T-helper 1 cell treated with Interleukin-12 subunit alpha and Interleukin-12 subunit beta and Interleukin-4 antibody, amounts not matched to agents 30 ng/mL and 1 ng/mL, for 36 hours (primary cell): ENCODE measurements at regions not wholly inside any gene's neighbourhood (a gene's known extent, or its start where the extent isn't known, plus 50 kb on each side); places are given as distances from the start of the nearest gene placed in this dataset.
"Not testable (repeated sequence)": the region's sequence is repeated elsewhere in the genome, so short reads cannot be mapped to it uniquely, and the experiment has no call there.

Experiments
- intact Hi-C: fragments of 100-400 bp; cut with micrococcal nuclease; formaldehyde crosslinking; loops from one replicate; pipeline ENCODE4 v1.15.1; 2024

- intact Hi-C loops = no loop called here
Measured at GRCh38 chr4:100651499-100652175, 133.8 kb upstream of the EMCN start.

- intact Hi-C loops = no loop called here
Measured at GRCh38 chr4:100649417-100649816, 131.6 kb upstream of the EMCN start.

DNA sequence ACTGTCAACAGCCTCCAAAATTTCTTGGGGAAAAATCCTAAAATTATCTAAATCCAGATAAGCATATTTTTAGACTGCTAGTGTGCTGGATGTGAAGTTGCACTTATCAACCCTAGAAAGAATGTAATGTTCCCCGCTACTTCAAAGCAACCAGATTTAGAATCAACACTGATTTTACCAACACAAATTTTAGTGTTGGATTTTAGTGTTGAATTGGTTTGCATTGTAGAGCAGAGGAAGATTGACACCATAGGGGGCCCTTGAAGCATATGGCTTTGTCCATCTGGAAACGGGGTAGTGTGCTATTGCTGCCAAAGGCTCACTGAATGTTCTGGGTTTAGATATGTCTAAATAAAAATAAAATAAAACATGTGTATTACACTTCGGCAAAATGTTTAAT is 126.3 kb upstream of the EMCN start:
- intact Hi-C loops = no loop called here

GRCh38 chr4:100641336-100641735 is 123.5 kb upstream of the EMCN start:
- intact Hi-C loops = no loop called here

DNA sequence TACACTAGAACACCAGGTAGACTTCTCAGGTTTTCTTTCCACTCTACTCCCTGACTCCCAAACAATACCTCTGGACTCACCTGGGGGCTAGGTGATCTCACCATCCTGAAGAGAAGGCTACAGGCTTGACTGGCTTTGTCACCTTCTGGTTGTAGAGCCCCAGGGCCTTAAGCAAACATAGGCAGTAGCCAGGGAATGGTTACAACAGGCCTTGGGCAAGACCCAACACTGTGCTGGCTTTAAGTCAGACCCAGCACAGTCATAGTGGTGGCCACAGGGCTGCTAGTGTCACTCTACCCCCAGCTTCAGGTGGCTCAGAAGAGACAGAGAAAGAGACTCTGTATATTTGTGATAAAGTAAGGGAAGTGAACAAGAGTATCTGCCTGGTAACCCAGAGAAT is 118.1 kb upstream of the EMCN start:
- intact Hi-C loops = no loop called here

DNA sequence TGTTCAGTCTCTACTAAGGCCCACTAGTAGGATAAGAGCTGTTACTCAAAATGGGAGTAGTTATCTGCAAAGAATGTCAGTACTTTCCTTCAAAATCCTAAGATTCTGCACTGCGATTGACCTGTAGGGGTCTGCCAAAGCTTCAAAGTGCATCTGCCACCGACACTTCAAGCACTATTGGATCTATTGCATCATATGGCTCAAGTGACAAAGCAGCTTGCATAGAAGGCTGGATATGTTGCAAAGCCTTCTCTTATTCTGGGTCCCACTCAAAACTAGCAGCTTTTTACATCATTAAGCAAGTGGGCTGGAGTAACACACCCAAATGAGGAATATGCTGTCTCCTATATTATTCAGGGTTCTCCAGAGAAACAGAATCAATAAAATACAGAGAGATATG is 115.4 kb upstream of the EMCN start:
- intact Hi-C loops = no loop called here

GRCh38 chr4:100632163-100632562 is 114.3 kb upstream of the EMCN start:
- intact Hi-C loops = no loop called here

DNA sequence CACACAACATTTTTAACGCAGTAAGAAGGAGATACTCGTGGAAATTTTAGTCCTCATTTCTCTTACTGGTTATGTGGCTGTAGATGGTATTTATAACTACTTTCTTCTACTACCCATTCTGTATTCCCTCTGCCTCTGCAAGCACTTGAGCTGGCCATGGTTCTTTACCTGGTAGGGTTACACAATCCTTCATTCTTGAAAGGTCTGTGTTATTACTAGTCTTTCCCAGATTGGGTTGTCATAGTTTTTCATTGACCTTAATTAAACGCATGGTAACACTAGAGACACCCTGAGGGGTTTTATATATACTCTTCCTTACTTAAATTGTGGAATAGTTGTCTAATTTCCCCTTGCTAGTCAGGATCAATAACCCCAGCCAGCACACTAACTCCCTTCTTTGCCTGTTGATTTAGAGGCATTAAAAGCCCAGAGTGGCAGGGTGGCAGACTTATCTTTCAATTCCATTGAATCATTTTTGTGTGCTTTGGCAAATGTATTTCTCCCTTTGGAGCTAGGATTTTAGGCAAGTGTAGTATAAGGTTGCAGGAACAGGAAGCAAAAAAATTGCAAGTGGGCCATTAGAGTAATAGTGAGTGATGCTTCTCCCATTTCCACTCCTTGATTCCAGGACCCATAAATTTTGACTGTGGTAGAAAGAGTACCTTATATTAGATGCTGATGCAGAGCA is 113.6 kb upstream of the EMCN start:
- intact Hi-C loops = no loop called here

- intact Hi-C loops = no loop called here
Measured at GRCh38 chr4:100630341-100630740, 112.5 kb upstream of the EMCN start.

DNA sequence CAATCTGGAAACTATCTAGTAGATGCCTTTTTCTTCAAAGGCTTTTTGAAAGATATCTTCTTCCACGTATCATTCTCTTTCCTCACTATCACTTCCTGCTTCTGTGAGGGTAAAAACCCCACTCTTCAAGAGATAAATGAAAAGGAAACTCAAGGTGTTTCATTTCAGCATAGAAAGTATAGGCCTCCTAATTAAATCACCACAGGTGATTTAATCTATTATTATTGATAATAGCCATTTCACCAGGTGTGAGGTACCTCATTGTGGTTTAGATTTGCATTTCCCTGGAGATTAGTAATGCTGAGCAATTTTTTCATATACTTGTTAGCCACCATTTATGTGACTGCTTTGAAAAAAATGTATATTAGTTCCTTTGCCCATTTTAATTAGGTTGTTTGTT is 92.0 kb upstream of the EMCN start:
- intact Hi-C loops = no loop called here

- intact Hi-C loops = not testable (repeated sequence)
Measured at GRCh38 chr4:100608651-100609050, 90.8 kb upstream of the EMCN start.

DNA sequence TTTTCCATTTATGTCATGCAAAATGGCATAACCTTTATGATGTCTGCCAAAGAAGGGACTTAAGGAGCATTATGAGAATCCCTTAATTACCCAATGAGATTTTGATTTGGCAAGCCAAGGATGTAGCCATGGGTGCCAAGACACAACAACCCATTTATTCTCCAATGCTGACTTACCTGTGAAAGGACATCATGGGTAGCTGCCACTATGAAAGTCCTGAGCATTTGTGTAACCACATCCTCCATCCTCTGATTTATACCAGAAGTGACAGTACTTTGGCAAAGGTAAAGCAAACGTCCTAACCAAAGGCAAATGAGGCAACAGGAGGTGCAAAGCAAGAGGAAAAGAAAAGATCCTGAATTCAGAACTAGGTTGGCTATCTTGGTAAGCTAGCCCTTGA is 87.3 kb upstream of the EMCN start:
- intact Hi-C loops = no loop called here

GRCh38 chr4:100593935-100594334 is 76.1 kb upstream of the EMCN start:
- intact Hi-C loops = no loop called here

DNA sequence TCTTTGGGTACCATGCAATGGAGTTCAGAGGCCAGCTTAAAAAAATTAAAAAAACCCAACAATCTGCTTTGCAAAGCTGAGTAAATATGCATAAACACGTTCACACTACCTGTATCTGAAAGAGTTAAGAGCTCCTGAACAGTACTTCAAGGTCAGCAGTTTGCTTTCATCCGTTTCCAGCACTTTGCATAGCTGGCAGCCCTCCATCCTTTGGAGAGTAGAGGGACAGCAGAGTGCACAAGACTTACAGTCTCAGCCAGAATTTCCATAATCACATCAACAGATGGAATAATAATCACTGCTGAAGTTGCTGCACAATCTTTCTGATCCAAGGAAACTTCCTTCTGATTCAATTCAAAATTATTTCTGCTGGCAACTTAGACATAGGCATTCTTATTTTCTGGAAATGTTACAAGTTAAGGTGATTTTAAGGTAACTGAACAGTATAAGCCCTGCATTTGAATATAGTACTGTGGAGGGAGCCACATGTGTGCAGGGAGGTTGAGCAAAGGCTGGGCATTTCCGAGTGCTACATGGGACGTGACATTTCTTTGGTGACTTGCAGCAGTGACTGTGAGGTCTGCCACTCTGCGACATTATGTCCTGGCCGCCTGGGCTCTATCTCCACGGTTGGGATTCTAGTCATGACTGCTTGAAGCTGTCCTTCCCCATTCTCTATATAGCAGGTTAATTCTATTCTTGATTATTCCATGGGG is 73.5 kb upstream of the EMCN start:
- intact Hi-C loops = no loop called here

DNA sequence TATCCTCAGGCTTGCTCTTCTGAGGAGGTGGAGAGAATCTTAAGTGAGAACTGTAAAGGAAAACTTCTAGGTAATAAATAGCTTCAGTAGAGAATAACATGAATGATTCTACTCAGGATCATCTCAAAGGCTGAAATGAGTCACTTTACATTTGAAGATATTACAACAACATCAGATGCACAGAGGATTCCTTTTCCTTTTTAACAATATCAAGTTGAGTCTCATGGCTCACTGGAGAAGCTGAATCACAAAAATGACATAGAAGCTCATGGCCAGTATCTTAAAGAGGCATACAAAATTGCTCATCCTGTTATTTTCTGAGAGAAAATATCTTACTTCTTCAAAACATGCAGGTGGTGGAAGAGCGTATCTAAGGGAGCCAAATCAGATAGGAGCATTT is 72.5 kb upstream of the EMCN start:
- intact Hi-C loops = no loop called here

DNA sequence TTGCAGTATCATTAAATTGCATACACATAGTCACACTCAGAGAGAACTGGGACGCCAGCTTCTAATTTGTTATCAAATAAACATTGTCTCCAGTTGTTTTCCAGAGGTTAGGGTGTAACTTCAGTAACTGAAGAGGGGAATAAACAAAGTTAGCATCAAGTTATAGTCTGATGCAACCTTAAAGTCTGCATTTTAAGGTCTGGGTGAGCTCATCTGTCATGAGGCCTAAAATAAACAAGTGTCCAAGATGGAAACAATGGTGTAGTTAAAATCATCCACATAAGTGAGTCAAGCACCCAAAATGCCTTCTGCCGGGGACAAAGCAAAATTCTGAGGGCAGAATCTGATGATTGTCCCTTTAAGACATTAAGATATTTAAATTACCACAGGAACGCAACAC is 70.3 kb upstream of the EMCN start:
- intact Hi-C loops = no loop called here

GRCh38 chr4:100582146-100582545 is 64.3 kb upstream of the EMCN start:
- intact Hi-C loops = no loop called here

DNA sequence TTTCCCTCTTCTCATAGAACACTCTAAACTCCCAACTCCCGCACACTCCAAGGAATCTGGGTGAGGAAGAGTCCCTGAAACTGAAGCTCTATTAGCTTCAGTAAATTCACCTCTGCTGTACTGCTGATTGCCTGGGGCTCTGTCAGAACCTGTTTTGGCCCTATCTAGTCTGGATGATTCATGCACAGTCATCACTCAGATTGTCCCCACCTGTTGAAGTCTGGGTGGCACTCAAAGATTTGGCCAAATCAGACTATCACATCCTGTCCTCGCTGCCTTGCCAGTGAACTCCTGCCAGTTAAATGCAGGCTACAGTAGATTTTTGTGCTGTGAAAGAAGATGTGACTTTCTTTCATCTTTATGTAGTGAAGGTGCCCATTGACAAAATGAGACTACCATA is 63.5 kb upstream of the EMCN start:
- intact Hi-C loops = no loop called here

- intact Hi-C loops = no loop called here
Measured at GRCh38 chr4:100576570-100576969, 58.7 kb upstream of the EMCN start.

DNA sequence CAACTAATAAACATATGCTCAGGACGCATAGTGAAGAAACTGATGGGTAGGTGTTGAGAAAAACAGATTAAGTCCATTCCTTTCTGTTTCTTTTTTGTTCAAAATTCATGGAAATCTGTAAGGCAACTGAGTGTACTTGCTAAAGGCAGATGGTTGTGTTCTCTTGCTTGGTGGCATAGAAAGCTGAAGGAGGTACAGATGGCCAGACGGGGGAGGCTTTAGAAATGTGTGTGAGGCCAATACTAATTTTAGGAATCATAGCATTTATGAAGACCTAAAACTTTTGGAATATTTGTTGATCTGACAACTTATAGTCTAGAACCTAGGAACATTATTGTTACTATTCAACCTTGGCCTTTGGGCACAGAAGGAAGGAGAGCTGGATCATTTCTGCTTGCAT is 56.8 kb upstream of the EMCN start:
- intact Hi-C loops = no loop called here

GRCh38 chr4:100569196-100569595 is 51.4 kb upstream of the EMCN start:
- intact Hi-C loops = loop anchor here (5.0 kb wide), 1 partner anchor 453 kb away; no protein-coding TSS in a partner anchor
